NCI-H774 (cell line): ENCODE measurements at regions not wholly inside any gene's neighbourhood (a gene's known extent, or its start where the extent isn't known, plus 50 kb on each side); places are given as distances from the start of the nearest gene placed in this dataset.
"Not testable (repeated sequence)": the region's sequence is repeated elsewhere in the genome, so short reads cannot be mapped to it uniquely, and the experiment has no call there.

Experiments used
- DNase-seq: peaks from one replicate; lab custom pipeline; 2025; lab: John Stamatoyannopoulos, UW

- DNase-seq, result no peak
These were observed 188.8 kb downstream of the EDN1 start for GRCh38 chr6:12478921-12479320.

GRCh38 chr6:12479451-12479850 lies 189.3 kb downstream of the EDN1 start:
- no peak for DNase-seq

- no peak for DNase-seq
These were observed 189.7 kb downstream of the EDN1 start for GRCh38 chr6:12479881-12480280.

- no peak for DNase-seq
These were observed 190.2 kb downstream of the EDN1 start for GRCh38 chr6:12480379-12480778.

GRCh38 chr6:12481292-12481691 lies 191.1 kb downstream of the EDN1 start:
- DNase-seq, result no peak

GRCh38 chr6:12481850-12482249 lies 191.7 kb downstream of the EDN1 start:
- DNase-seq, result no peak

- DNase-seq, result no peak
These were observed 192.5 kb downstream of the EDN1 start for GRCh38 chr6:12482386-12483375.

- DNase-seq, result no peak
These were observed 193.6 kb downstream of the EDN1 start for GRCh38 chr6:12483712-12484111.

GRCh38 chr6:12484519-12484918 lies 194.4 kb downstream of the EDN1 start:
- no peak for DNase-seq

GRCh38 chr6:12485226-12485764 lies 195.1 kb downstream of the EDN1 start:
- no peak for DNase-seq

GRCh38 chr6:12485837-12486236 lies 195.7 kb downstream of the EDN1 start:
- no peak for DNase-seq

GRCh38 chr6:12490351-12490903 lies 200.3 kb downstream of the EDN1 start:
- no peak for DNase-seq

- DNase-seq, result no peak
These were observed 200.9 kb downstream of the EDN1 start for GRCh38 chr6:12490904-12491571.

- not testable (repeated sequence) for DNase-seq
These were observed 202.8 kb downstream of the EDN1 start for GRCh38 chr6:12492929-12493328.

- no peak for DNase-seq
These were observed 203.3 kb downstream of the EDN1 start for GRCh38 chr6:12493446-12493845.

GRCh38 chr6:12494161-12494560 lies 204.0 kb downstream of the EDN1 start:
- no peak for DNase-seq

GRCh38 chr6:12501990-12502389 lies 211.8 kb downstream of the EDN1 start:
- DNase-seq, result no peak

- no peak for DNase-seq
These were observed 212.1 kb upstream of the PHACTR1 start for GRCh38 chr6:12504325-12504966.

GRCh38 chr6:12505486-12505885 lies 211.1 kb upstream of the PHACTR1 start:
- DNase-seq, result no peak

GRCh38 chr6:12506159-12506558 lies 210.4 kb upstream of the PHACTR1 start:
- DNase-seq, result no peak

- DNase-seq, result no peak
These were observed 208.9 kb upstream of the PHACTR1 start for GRCh38 chr6:12507636-12508035.

GRCh38 chr6:12508553-12508952 lies 208.0 kb upstream of the PHACTR1 start:
- DNase-seq, result no peak
